ENCODE measurements at regions not wholly inside any gene's neighbourhood (a gene's known extent, or its start where the extent isn't known, plus 50 kb on each side); places are given as distances from the start of the nearest gene placed in this dataset.

DNA sequence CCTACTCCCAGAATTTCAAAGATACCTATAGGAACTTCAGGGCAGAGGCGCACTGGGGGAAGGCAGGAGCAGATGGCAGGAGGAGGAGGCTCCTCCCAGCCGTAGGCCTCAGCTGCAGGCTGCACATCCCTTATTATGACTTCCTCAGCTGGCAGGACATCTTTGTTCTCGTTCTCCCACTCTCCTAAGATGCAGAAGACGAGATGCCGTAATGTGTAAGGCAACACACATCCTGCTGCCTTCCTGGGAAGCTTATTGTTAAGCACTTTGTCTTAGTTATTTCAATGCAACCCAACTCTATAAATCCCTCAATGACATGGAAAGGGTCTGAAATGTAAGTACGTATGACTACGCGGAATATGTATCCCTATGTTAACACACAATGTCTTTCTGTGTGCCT, 599.8 kb upstream of the MGMT start:
- DNase-seq, result no peak

DNA sequence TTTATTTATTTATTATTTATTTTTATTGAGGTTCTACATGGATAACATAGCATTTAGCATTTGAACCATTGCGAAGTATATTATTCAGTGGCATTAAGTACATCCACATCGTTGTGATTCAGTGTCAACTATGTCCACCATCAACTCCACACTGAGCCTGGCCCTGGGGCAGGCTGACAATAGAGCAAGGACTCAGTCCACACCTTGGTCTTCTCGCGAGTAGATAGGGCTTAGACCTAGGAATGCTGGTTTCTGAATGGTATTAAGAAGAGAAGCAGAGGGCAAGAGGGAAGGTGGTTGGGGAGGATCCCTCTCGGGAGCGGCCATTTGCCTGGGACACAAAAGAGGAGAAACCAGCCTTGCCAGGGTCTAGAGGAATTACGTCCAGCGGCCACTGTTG, 599.2 kb upstream of the MGMT start:
- no peak for DNase-seq

DNA sequence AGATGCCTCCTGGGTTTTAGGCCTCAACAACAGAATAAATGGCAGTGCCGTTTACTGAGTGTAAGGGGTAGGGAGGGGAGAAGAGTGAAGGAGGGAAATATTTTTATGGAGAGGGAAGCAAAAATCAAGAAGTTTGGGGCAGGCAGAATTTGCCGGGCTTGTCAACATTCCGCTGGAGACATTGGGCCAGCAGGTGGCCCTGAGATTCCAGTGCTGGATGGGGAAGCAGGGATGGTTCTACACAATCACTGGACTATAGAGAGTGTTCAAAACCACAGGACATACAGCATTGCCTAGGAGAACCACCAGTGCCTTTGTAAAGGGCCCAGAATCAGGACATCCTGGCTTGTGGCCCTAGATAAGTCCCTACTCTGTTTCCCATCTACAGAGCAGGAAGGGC, 598.6 kb upstream of the MGMT start:
- DNase-seq, result no peak

DNA sequence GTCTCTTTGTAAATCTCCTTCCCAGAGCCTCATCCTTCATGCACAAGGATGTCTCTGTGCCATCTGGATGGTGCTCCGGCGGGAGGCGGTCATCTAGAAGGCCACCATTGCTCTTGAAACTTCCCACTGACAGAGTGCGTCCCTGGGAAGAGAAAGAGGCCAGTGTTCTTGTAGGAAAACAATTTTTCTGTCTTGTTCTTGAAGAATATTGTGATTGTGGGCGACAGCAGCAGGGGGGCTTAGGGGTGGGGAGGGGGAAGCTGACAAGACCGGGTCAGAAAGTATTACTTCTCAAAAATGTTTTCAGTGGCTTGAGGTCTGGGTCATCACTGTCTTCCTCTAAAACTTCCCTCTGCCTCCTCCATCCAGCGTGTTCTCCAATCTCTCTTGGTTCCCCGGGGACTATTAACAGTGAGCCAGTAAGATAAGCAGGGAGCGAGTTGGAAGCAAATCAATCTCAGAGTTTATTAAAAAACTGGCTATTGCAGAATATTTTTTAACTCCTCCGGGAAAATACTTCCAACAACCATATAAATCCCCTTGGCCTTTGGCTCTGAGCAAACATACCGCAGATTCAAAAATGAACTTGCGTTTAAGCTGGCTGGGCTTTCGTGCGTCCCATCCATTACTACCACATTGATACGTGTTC, 597.8 kb upstream of the MGMT start:
- no peak for DNase-seq

DNA sequence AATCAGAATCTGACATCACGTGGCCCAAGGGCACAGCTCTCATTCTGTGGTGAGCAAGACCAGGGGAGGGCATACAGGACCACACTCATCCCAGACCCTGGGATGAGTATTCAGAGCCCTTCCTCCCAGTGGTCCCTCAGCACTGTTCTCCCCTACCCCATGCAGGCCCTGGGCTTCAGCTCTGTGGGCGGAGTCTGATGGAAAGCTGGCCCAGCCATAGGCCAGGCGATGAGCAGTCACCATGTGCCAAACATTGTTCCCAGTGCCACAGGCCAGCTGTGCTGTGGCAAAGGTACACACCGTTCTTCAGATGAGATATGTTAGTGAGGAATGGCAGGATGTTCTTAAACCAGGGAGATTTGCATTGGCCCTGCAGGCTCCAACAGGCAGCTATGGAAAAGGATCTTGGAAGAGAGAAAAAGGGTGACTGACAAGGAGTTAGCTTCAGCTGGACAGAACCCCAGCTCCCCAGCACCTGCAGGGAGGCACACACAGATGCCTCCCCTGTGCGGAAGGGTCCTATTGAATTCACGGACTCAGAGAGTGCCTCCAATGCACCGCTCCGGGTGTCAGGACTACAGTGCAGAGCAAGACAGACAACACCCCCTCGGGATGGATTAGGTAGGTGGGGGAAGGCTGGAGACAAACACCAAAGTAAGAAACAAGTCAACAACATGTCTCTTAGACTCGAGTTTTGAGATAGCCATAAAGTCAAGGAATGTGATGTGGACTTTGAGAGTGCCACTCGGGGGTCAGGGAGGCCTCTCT, 596.0 kb upstream of the MGMT start:
- DNase-seq, result no peak

DNA sequence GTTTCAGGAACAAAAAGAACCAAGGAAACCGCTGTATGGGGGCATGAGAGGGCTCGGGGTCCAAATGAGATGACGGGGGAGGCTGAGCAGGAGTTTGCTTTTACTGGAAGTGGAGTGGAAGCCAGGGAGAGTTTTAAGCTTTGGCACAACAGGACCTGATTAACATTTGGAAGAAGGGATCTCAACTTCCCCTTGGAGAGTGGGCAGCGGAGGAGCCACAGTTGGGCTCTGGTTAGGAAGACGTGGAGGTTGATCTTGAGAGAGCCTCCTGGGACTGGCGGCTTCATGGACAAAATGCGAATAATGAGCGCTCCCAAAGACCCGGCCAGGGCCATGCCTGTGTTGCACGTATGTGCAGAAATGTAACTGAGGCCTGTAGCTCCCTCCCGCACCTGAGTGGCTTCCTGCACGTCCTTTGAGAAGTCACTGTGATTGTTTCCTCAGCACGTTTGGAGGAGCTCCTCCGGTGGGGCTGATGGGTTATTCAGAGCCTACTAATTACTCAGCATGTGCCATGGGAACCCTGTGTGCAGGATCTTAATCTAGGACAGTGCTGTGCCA, 595.3 kb upstream of the MGMT start:
- DNase-seq, result no peak

DNA sequence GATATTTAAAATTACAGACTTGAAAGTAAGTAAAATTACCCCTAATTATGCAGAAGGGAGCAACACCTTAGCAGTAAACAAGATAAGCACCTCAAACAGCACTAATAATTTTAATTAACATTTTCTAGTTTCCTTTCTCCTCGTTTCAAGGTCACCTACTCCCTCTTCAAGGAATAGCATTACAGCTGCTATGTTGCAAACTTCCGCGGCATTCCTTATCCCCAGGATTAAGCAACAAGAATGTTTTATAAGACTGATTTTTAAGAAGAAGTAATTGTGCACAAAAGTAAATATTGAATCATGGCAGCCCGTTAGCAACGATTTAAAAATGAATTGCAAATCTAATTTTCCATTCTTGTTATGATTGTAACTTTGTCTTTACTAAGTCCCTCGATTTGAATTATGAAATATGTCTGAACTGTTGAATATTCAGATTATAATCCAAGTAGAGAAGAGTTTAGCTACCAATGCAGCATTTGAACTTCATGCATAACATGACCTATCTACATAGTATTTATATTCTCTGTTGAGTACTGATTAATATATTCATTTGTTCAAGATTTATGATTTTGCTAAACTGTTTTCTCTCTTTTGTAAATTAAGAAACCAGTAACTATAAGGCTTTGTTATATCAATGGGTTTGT, 593.5 kb upstream of the MGMT start:
- DNase-seq, result no peak

DNA sequence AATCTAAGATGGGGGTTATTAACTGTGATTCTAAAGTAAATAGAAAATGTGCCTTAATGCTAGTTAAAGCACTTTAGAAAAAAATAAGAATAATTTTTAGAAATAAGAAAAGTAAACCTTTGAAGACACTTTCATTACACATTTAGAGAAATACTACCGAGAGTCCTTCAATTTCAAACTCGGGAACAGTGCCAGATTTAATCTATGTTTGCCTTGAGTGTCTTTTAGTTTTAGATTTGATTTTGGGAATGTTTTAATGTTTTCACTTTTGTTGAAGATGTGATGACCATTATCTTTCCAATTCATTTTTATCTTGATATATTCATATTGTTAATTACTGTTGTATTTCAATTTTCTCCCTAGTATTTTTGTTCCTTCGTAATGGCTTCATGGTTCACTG, 592.7 kb upstream of the MGMT start:
- no peak for DNase-seq

DNA sequence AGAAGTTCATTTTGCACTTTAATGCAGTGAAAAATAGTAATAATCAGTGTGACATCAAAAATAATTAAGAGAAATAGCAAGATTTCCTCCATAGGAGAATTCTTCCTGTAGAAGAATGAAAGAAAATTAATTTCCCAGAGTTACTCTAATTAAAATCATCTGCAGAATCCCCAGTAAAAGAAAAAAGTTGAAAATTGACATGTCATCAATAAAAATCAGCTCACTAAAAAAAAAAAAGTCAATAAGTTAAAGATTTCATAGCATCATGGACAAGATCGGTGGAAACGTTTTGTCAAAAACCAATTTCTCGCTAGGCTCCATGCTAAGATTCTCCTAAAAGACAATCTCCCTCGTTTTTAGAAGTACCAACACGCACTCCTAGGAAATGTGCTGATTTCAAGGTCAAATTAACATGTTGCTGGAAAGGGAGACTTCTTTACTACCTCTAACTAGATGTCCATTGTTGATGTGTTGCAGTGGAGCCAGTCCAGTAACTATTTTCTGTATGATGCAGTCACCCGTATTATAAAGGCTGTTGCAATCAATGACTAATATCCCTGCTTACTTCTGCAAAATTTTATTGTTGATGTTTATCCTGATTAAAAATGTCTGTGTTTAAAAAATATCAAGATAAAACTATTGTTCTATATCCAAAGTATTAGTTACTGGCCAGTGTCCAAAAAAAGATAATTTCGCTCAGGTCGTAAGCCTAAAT, 591.9 kb upstream of the MGMT start:
- DNase-seq, result no peak

DNA sequence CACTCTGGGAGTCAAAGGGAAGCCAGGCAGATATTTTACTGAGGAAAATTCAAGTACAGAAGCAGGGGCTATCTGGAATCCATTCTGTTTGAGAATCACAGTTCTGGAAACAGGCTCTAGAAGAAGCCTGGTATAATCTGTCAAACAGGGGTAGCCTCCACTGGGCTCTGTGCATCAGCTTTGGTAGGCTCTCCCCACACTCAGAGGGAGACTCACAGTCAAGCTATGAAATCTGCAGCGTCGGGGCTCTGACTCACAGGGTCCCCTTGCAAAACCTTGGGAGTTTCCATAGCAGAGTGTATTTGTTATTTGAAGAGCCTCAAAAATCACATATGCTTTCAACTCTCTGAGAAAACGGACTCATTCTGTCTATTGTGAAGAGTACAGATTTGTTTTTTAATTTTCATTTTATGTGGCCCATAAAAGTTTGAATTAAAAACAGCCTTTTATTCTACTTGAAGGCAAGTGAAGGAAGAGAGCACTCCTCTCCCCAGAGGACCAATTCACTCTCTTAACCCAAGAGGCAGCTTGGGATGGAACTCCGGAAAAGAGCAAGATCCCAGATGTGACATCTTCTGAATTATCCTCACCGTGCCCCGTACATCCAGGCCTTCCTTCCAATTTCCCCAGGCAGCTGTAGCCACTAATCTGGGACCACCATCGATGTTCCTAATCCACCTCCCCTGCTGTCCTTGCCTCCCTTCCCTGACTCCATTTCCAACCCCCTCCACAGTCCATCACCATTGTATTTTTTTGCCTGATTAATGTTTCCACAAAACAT, 590.9 kb upstream of the MGMT start:
- DNase-seq, result no peak

DNA sequence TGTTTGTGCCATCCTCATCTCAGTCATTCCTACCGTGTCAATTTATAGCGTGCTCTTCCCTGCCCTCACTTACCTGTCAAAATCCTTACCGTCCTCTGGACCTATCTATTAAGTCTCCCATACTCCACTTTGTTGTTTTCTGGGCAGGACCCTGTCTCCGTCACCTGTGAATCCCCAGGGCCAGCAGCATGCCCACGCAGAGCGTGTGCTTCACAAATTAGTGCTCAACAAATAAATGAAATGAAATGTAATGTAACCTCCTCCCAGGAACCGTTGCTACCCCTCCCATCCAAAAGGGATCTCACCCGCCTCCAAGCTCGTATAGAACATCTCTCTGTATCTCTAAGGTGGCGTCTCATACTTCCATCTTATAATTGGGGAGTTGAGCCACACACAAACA, 589.9 kb upstream of the MGMT start:
- no peak for DNase-seq

DNA sequence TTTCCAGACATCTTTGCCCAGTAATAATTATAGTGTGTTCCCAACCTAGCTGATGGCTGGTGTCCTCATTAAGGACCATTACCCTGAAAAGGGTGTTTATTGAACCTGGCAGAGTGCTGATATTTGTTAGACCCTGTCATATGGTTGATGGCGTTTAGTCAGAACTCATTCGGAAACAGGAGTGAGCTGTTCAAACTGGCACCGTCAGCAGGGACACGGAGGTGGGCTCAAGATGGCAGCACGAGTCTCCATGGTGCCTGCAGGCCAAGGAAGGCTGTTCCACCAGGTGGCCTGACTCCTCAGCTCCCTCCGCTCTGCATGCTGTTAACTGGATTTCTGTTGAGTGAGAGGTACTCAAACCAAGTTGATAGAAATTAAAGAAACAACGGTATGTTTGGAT, 589.1 kb upstream of the MGMT start:
- DNase-seq, result no peak

DNA sequence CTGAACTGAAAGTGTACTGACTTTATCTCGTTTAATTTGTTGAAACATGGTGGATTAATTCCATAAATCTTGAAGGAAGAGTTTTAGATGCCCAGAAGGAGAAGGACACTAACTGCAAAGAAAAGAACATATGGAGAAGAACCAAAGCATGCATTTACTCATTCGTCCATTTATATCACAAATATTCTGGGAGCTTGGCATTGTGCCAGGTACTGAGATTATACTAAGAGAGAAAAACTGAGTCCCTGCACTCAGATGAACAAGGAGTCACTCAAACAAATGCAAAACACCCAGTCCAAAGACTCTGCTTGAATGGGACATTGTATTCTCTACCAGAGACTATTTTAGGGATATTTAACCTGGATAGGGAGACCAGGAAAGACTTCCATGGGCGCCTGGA, 588.0 kb upstream of the MGMT start:
- DNase-seq, result no peak

DNA sequence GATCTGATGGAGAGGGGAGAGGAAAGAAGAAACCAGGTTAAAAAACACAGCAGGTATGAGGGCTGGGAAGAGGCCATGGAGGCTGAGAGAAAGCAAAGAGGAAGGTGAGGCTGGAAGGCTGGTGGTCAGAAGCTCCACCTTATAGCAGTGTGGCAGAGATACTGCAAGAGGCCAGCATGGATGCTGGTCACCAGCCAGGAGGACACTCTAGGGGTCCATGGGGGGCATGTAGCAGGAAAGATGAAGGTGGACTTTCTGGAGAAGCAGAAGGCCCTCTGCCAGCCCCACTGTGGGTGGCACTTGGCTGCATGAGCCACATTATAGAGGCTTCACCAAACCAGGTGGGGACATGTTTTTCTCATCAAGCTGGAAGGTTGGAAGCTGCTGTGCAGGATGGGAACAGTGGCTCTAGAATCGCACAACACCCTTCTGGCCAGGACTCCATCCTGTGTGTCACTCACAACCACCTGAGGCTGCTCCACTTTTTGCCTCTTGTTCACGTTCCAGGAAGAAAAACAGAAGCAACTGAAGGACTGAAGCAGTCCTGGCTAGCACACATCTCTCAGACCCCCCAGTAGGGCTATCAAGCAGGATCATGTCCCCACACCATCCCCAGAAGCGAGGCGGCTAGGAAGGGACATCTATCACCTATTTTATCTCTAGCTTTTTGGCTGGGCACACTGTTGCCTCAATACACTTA, 587.5 kb upstream of the MGMT start:
- DNase-seq, result no peak

DNA sequence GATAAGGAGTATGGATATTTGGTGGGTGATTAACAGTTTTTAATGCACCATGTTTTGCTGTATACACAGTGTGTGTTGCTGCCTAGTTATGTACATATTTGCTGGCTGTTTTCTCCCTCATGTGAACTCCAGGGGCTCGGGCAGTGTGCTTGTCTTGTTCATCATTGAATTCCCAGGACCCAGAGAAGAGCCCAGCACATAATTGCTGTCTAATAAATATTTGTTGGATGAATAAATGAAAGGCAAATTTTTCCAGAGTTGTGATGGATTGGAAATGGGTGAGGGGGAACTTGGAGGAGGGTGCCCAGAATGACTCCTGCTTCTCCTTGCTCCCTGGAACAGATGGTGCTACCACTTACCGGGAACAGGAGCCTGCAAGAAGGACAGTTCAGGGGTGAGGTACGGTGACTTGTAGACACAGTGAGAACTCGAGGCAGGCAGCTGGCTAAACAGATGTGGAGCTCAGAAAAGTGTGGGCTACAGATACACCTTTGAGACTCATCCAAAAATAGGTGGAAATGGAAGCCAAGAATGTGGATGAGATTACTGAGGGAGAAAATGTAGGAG, 586.8 kb upstream of the MGMT start:
- DNase-seq, result no peak

DNA sequence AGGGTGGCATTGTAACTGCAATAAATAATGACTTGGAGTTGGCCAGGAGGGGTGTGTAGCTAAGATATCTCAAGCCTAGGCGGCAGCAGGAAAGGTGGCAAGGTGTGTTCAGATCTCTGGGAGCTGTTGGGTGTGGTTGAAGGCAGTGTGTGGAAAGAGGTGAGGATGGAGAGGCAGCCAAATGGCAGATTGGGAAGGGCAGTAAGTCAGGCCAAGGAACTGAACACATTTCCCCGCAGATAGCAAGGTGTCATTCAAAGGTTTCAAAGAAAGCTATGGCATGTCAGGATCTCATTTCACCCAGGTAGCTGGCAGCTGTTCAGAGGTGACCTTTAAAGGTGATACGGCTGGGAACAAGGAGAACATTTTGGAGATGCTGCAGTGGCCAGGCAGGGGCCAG, 586.0 kb upstream of the MGMT start:
- no peak for DNase-seq

DNA sequence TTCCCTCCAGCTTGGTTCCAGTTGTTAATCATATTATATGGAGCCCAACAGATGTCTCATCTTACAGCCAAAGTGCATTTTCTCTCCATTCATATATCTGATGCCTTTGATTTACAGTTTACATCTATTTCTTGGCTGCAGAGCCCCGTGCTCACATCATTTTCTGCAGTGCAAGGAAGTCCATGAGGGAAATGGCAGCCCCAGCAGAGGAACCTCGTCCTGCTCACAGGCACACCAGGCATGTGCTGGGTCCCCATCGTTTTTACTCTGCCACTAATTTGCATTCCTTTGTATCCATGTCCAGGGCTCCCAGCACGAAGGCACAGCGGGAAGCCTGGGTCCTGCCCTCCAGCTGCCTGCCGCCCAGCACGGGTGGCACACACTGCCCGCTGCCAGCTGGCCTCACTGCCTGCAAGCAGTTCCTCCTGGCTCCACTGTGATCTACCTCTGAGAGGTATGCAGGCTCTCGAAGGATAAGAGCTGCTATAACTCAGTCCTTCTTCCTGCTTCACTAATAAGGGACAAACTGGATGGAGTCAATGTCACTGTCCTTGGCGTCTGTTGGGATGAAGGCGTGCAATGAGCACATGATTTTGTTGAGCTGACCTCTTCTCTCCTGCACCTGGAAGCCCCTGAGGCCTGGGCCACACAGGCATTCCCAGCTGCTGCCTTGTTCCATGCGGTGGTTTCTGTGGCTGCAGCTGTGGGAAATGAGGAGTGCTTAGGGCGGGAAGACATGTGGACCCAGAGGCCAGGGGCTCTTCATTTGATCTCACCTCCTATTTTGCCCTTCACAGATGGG, 583.6 kb upstream of the MGMT start:
- peak; percentile 22 for DNase-seq

DNA sequence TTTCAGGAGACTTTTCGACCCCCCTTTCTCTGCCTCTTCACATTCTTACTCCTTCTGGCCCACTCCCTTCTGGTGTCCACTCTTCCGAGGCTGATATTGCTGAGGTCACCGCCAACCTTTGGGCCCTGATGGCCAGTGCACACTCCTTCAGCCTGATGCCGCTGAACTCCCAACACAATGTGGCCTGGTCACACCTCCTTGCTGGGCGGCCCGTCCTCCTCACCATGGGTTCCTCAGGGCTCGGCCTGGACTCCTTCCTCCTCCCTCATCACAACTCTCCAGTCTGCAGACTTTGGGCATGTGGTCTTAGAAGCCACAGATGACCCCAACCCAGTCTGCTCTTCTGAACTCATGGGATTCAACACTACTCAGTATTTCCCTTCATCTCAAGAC, 583.0 kb upstream of the MGMT start:
- DNase-seq, result no peak

DNA sequence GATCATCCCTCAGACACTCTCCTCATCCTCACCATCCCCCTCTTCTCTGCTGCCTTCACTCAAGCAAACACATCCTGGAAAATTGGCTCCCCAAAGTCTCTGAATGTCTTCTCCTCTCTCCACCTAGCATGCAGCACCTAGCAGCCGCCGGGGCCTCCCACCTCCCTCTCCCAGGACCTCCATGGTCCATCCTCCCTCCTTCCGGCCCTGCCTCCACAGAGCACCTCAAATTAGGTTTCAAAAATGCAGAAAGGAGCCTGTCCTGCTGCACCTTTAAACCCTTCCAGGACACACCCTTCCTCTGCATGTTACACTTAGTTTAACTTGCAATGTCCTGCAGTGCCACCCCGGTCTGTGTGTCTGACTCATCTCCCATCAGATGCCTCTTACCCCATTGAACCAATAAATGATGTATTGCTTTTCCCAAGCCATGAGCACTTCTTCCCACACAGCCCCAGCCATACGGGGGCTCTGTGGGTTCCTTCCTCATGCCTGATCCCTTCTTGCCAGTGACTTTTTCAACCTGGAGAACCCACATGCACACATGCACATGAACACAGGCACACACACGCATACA, 582.5 kb upstream of the MGMT start:
- DNase-seq, result no peak

Data from NCI-H2029 (cell line).